Stimulated activated CD8-positive, alpha-beta memory T cell treated with anti-CD3 and anti-CD28 coated beads, Interleukin-15, amount 100 ng/mL, for 4 hours (primary cell): ENCODE measurements at regions not wholly inside any gene's neighbourhood (a gene's known extent, or its start where the extent isn't known, plus 50 kb on each side); places are given as distances from the start of the nearest gene placed in this dataset.

Experiments
- DNase-seq, 2 donors: peaks; one replicate each; pipeline ENCODE4 v3.0.0-alpha.2; 2020; ENCODE audit warnings: low read depth in 2 of 2

GRCh38 chr7:45350896-45351295 is 193.3 kb downstream of the RAMP3 start:
- no peak for DNase-seq

- DNase-seq = no peak
These were observed 200.7 kb downstream of the RAMP3 start for GRCh38 chr7:45358287-45358686.

GRCh38 chr7:45359250-45359649 is 201.7 kb downstream of the RAMP3 start:
- no peak for DNase-seq

GRCh38 chr7:45359776-45360175 is 202.2 kb downstream of the RAMP3 start:
- DNase-seq = no peak

GRCh38 chr7:45363669-45364068 is 206.1 kb downstream of the RAMP3 start:
- DNase-seq = no peak

- no peak for DNase-seq
These were observed 207.8 kb downstream of the RAMP3 start for GRCh38 chr7:45365341-45365740.

GRCh38 chr7:45366475-45366874 is 207.7 kb upstream of the ADCY1 start:
- DNase-seq = no peak

- no peak for DNase-seq
These were observed 207.1 kb upstream of the ADCY1 start for GRCh38 chr7:45367026-45367425.

GRCh38 chr7:45368129-45368807 is 205.9 kb upstream of the ADCY1 start:
- DNase-seq = no peak

- DNase-seq = no peak
These were observed 189.7 kb upstream of the ADCY1 start for GRCh38 chr7:45384499-45384898.

GRCh38 chr7:45387837-45388236 is 186.3 kb upstream of the ADCY1 start:
- no peak for DNase-seq

GRCh38 chr7:45389073-45389872 is 184.9 kb upstream of the ADCY1 start:
- DNase-seq = no peak

GRCh38 chr7:45390180-45390579 is 184.0 kb upstream of the ADCY1 start:
- DNase-seq = no peak

- no peak for DNase-seq
These were observed 183.4 kb upstream of the ADCY1 start for GRCh38 chr7:45390731-45391130.

- DNase-seq = no peak
These were observed 182.3 kb upstream of the ADCY1 start for GRCh38 chr7:45391618-45392451.

- DNase-seq = no peak
These were observed 180.0 kb upstream of the ADCY1 start for GRCh38 chr7:45394117-45394708.

GRCh38 chr7:45399069-45399468 is 175.1 kb upstream of the ADCY1 start:
- DNase-seq = no peak

- DNase-seq = no peak
These were observed 173.5 kb upstream of the ADCY1 start for GRCh38 chr7:45400680-45401079.

- DNase-seq = no peak
These were observed 173.0 kb upstream of the ADCY1 start for GRCh38 chr7:45401155-45401554.

GRCh38 chr7:45401851-45402250 is 172.3 kb upstream of the ADCY1 start:
- DNase-seq = no peak

- DNase-seq = no peak
These were observed 171.5 kb upstream of the ADCY1 start for GRCh38 chr7:45402480-45403218.
